H1 (cell line): ENCODE measurements at regions not wholly inside any gene's neighbourhood (a gene's known extent, or its start where the extent isn't known, plus 50 kb on each side); places are given as distances from the start of the nearest gene placed in this dataset.

Source experiments
- CTCF ChIA-PET: fragments of 300-600 bp; sonication (Branson Sonifier 250); formaldehyde crosslinking; loops from one replicate; lab custom pipeline; 2021; ENCODE audit not compliant: partially characterized antibody; lab: Charles Lee
- POLR2A ChIA-PET: fragments of 300-600 bp; sonication (Branson Sonifier 250); formaldehyde crosslinking; loops from one replicate; lab custom pipeline; 2021; ENCODE audit warnings: inconsistent platforms; ENCODE audit not compliant: partially characterized antibody; lab: Charles Lee
- DNase-seq, 2 experiments: peaks; one replicate each; pipeline versions ENCODE4 v3.0.0 to v3.0.0-alpha.2; 2010 to 2022; ENCODE audit warnings: low spot score in 2 of 2, low read depth in 1 of 2, mixed read lengths in 1 of 2
- FAIRE-seq: peaks from 2 replicates; lab custom pipeline; 2011; peaks lifted over from hg19 to GRCh38; lab: Jason Lieb, UNC
- H2AFZ ChIP-seq: 2 replicates; pipeline ENCODE4 v1.8.1; 2012; ENCODE audit warnings: low read length, inconsistent platforms
- H2AK5ac ChIP-seq: 2 replicates; pipeline ENCODE4 v1.6.1; 2013; ENCODE audit warnings: low read depth, low read length
- H2BK120ac ChIP-seq: replicated peaks from 2 replicates; pipeline ENCODE3; 2013; ENCODE audit warnings: low read depth, low read length, inconsistent platforms
- H2BK12ac ChIP-seq: 2 replicates; pipeline ENCODE4 v1.6.1; 2013; ENCODE audit warnings: low read depth, low read length
- H2BK15ac ChIP-seq: 2 replicates; pipeline ENCODE4 v1.6.1; 2013; ENCODE audit warnings: low read length
- H2BK20ac ChIP-seq: 2 replicates; pipeline ENCODE4 v1.6.1; 2013; ENCODE audit warnings: low read length
- H2BK5ac ChIP-seq: 2 replicates; pipeline ENCODE4 v1.6.1; 2013; ENCODE audit warnings: low read depth, low read length
- H3K14ac ChIP-seq: 2 replicates; pipeline ENCODE4 v1.6.1; 2013; ENCODE audit warnings: inconsistent platforms; ENCODE audit not compliant: insufficient read length
- H3K18ac ChIP-seq: 2 replicates; pipeline ENCODE4 v1.6.1; 2013; ENCODE audit warnings: low read length; ENCODE audit errors: extremely low read depth
- H3K23ac ChIP-seq: 2 replicates; pipeline ENCODE4 v1.6.1; 2013; ENCODE audit warnings: inconsistent platforms; ENCODE audit not compliant: insufficient read length
- H3K23me2 ChIP-seq: 2 replicates; pipeline ENCODE4 v1.6.1; 2013; ENCODE audit warnings: low read depth, low read length
- H3K27ac ChIP-seq: 2 replicates; pipeline ENCODE4 v1.6.1; 2011; ENCODE audit warnings: low read depth, low read length, inconsistent platforms
- H3K27me3 ChIP-seq, 4 experiments: replicated peaks in 1 of 4; 1 replicate in 1 of 4; 2 replicates in 3 of 4; pipeline versions ENCODE4 v1.6.1 to v1.8.1; 2011 to 2013; ENCODE audit warnings: low read length in 3 of 4, mild to moderate bottlenecking in 3 of 4, inconsistent platforms in 2 of 4, mixed read lengths in 2 of 4, moderate library complexity in 1 of 4; ENCODE audit not compliant: control insufficient read depth in 3 of 4, insufficient read depth in 3 of 4; ENCODE audit errors: extremely low read depth in 1 of 4
- H3K36me3 ChIP-seq, 4 experiments: 2 replicates each; pipeline versions ENCODE4 v1.6.1 to v1.8.1; 2011 to 2013; ENCODE audit warnings: mild to moderate bottlenecking in 4 of 4, low read length in 3 of 4, moderate library complexity in 2 of 4, control low read depth in 1 of 4, inconsistent platforms in 1 of 4; ENCODE audit not compliant: insufficient read depth in 4 of 4, control insufficient read depth in 2 of 4
- H3K4ac ChIP-seq: replicated peaks from 2 replicates; pipeline ENCODE3; 2013; ENCODE audit warnings: low read length, low read depth, mixed read lengths, inconsistent platforms; ENCODE audit not compliant: insufficient read length
- H3K4me1 ChIP-seq, 4 experiments: replicated peaks in 1 of 4; 1 replicate in 1 of 4; 2 replicates in 3 of 4; pipeline versions ENCODE4 v1.6.1 to v1.8.1; 2011 to 2013; ENCODE audit warnings: low read length in 3 of 4, inconsistent platforms in 2 of 4, mixed read lengths in 1 of 4; ENCODE audit not compliant: insufficient read depth in 4 of 4, control insufficient read depth in 3 of 4
- H3K4me2 ChIP-seq, 2 experiments: 2 replicates each; pipeline versions ENCODE4 v1.6.1 to v1.8.1; 2011 to 2013; ENCODE audit warnings: low read depth in 2 of 2, low read length in 2 of 2, control low read depth in 1 of 2, inconsistent platforms in 1 of 2, mild to moderate bottlenecking in 1 of 2; ENCODE audit not compliant: insufficient read depth in 1 of 2
- H3K4me3 ChIP-seq, 4 experiments: fragments of 200-600, 300-600 bp in 1 of 4; sonication (generic), shearing (Covaris generic), sonication (Bioruptor Twin) in 1 of 4; 2 replicates each; pipeline versions ENCODE4 v1.5.1 to v1.8.1; 2011 to 2016; ENCODE audit warnings: low read length in 4 of 4, low read depth in 3 of 4, control low read depth in 2 of 4, inconsistent platforms in 2 of 4, mild to moderate bottlenecking in 2 of 4, mixed read lengths in 1 of 4, moderate library complexity in 1 of 4; ENCODE audit not compliant: insufficient read depth in 2 of 4; ENCODE audit errors: extremely low read depth in 1 of 4
- H3K56ac ChIP-seq: replicated peaks from 2 replicates; pipeline ENCODE3; 2013; ENCODE audit warnings: low read depth, mild to moderate bottlenecking, mixed read lengths, low read length, inconsistent platforms; ENCODE audit not compliant: insufficient read length
- H3K79me1 ChIP-seq: 2 replicates; pipeline ENCODE4 v1.6.1; 2013; ENCODE audit warnings: low read depth, low read length, control low read depth
- H3K79me2 ChIP-seq, 2 experiments: 2 replicates each; pipeline versions ENCODE4 v1.6.1 to v1.8.1; 2012 to 2013; ENCODE audit warnings: low read length in 2 of 2, mild to moderate bottlenecking in 2 of 2, inconsistent platforms in 1 of 2; ENCODE audit not compliant: insufficient read depth in 2 of 2, control insufficient read depth in 1 of 2
- H3K9ac ChIP-seq, 4 experiments: replicated peaks in 1 of 4; 1 replicate in 1 of 4; 2 replicates in 3 of 4; pipeline versions ENCODE4 v1.6.1 to v1.8.1; 2011 to 2013; ENCODE audit warnings: low read depth in 3 of 4, low read length in 3 of 4, control low read depth in 2 of 4, mild to moderate bottlenecking in 2 of 4, moderate library complexity in 2 of 4, inconsistent platforms in 1 of 4; ENCODE audit errors: extremely low read depth in 1 of 4
- H3K9me3 ChIP-seq, 2 experiments: 2 replicates each; pipeline versions ENCODE4 v1.6.1 to v1.8.1; 2012 to 2013; ENCODE audit warnings: mild to moderate bottlenecking in 2 of 2, moderate library complexity in 2 of 2, control low read depth in 1 of 2, inconsistent platforms in 1 of 2, low read depth in 1 of 2, low read length in 1 of 2, mixed read lengths in 1 of 2; ENCODE audit not compliant: insufficient read depth in 2 of 2
- H4K20me1 ChIP-seq, 2 experiments: replicated peaks in 1 of 2; 2 replicates each; pipeline versions ENCODE3 to v1.8.1; 2011 to 2013; ENCODE audit warnings: inconsistent platforms in 2 of 2, low read length in 2 of 2, mild to moderate bottlenecking in 1 of 2; ENCODE audit not compliant: insufficient read depth in 2 of 2, control insufficient read depth in 1 of 2
- H4K5ac ChIP-seq: 2 replicates; pipeline ENCODE4 v1.6.1; 2013; ENCODE audit warnings: low read length, low read depth, mixed read lengths, inconsistent platforms; ENCODE audit not compliant: insufficient read length
- H4K8ac ChIP-seq: 2 replicates; pipeline ENCODE4 v1.8.0; 2013; ENCODE audit warnings: mild to moderate bottlenecking, moderate library complexity, low read length, inconsistent platforms; ENCODE audit not compliant: insufficient read depth; ENCODE audit errors: extremely low read depth
- H4K91ac ChIP-seq: replicated peaks from 2 replicates; pipeline ENCODE3; 2013; ENCODE audit warnings: low read length, mixed read lengths, inconsistent platforms; ENCODE audit not compliant: insufficient read length
- BCL11A ChIP-seq, 2 experiments: IDR thresholded peaks; one replicate each; pipeline ENCODE4 v1.6.1; 2011; ENCODE audit warnings: low read depth in 2 of 2, low read length in 2 of 2, mild to moderate bottlenecking in 2 of 2
- CTCF ChIP-seq, 3 experiments: IDR thresholded peaks; 1 replicate in 2 of 3; 2 replicates in 1 of 3; pipeline versions ENCODE4 v1.5.1 to v1.6.1; 2011; ENCODE audit warnings: low read length in 3 of 3, mild to moderate bottlenecking in 3 of 3, inconsistent platforms in 2 of 3, low read depth in 1 of 3, moderate library complexity in 1 of 3; ENCODE audit not compliant: insufficient read depth in 1 of 3; ENCODE audit errors: control extremely low read depth in 1 of 3
- GABPA ChIP-seq: IDR thresholded peaks from 2 replicates; pipeline ENCODE4 v1.6.1; 2011; ENCODE audit warnings: mild to moderate bottlenecking, low read length, moderate library complexity, borderline replicate concordance; ENCODE audit not compliant: insufficient read depth
- PHF8 ChIP-seq: fragments of 200-600 bp; sonication (generic); conservative IDR thresholded peaks from 2 replicates; pipeline ENCODE4 v1.7.1; 2012; ENCODE audit warnings: low read depth, mild to moderate bottlenecking, inconsistent platforms, low read length, moderate library complexity
- RNF2 ChIP-seq: fragments of 200-900, 300-1000 bp; sonication (generic); IDR thresholded peaks from 2 replicates; pipeline ENCODE4 v1.7.1; 2016; ENCODE audit warnings: borderline replicate concordance, low read depth, mild to moderate bottlenecking, antibody characterized with exemption, low read length; ENCODE audit not compliant: poor library complexity, severe bottlenecking; ENCODE audit errors: missing control alignments
- SRF ChIP-seq: IDR thresholded peaks from 2 replicates; pipeline ENCODE4 v1.6.1; 2011; ENCODE audit warnings: mild to moderate bottlenecking, low read depth, low read length, moderate library complexity
- WGBS, 2 experiments: shearing (Covaris generic) in 1 of 2; methylation state at CpG; one replicate each; pipeline versions ENCODE4 v1.1.6 to v1.1.7; 2013 to 2015; ENCODE audit warnings: low lambda C conversion rate in 2 of 2, mixed read lengths in 2 of 2, inconsistent platforms in 1 of 2, low coverage in 1 of 2, missing lambda C conversion rate in 1 of 2; ENCODE audit not compliant: insufficient replicate concordance in 2 of 2, insufficient coverage in 1 of 2, insufficient read length in 1 of 2; ENCODE audit errors: extremely low coverage in 1 of 2, missing lambda C conversion rate in 1 of 2; 5-methylcytosine and 5-hydroxymethylcytosine counted together

GRCh38 chrX:42577936-42578470, 200.0 kb downstream of the PPP1R2C start:
- no peak overlapping the region for H4K8ac ChIP-seq
- ChIA-PET CTCF (no interaction called here), POLR2A (no interaction called here)
- H2BK5ac ChIP-seq = no peak overlapping the region
- H3K27me3 ChIP-seq = no peaks in the 10 kb centered on the region
- H3K9me3 ChIP-seq = no peaks in the 10 kb centered on the region
- no peak overlapping the region for H3K56ac ChIP-seq
- no peak overlapping the region for H3K18ac ChIP-seq
- H3K4me1 ChIP-seq = no peaks in the 10 kb centered on the region
- H3K23ac ChIP-seq = no peak overlapping the region
- no peak for DNase-seq
- no peak overlapping the region for H2AFZ ChIP-seq
- H2BK120ac ChIP-seq = no peak overlapping the region
- no peak overlapping the region for H3K4ac ChIP-seq
- no peak overlapping the region for H4K5ac ChIP-seq
- no peak overlapping the region for H3K27ac ChIP-seq
- 94% methylated on average over 3 of the region's 3 CpGs; no CpG with 5 or more reads in 1 of the 2 experiments for WGBS, 2 experiments
- H4K20me1 ChIP-seq = no peaks in the 10 kb centered on the region
- FAIRE-seq = no peak
- no peak overlapping the region for H4K91ac ChIP-seq
- H3K9ac ChIP-seq = no peak overlapping the region
- H3K4me2 ChIP-seq = no peak overlapping the region
- no peaks in the 10 kb centered on the region for H3K79me2 ChIP-seq
- H3K14ac ChIP-seq = no peak overlapping the region
- no peak overlapping the region for H2AK5ac ChIP-seq
- no peak overlapping the region for H3K4me3 ChIP-seq
- no peaks in the 10 kb centered on the region for H3K79me1 ChIP-seq
- H3K23me2 ChIP-seq = no peaks in the 10 kb centered on the region
- H2BK15ac ChIP-seq = no peak overlapping the region
- no peak overlapping the region for H2BK20ac ChIP-seq
- no peaks in the 10 kb centered on the region for H3K36me3 ChIP-seq
- no peak overlapping the region for H2BK12ac ChIP-seq
- no peak for TF ChIP-seq CTCF (IDR thresholded peaks at IDR 0.05; ENCODE audit: control extremely low read depth in 1 of 3, insufficient read depth in 1 of 3, low read depth in 1 of 3, low read length in 3 of 3)
- no peak for TF ChIP-seq PHF8
- no peak for TF ChIP-seq SRF
- no peak for TF ChIP-seq BCL11A (IDR thresholded peaks at IDR 0.05; ENCODE audit: low read depth in 2 of 2, low read length in 2 of 2)
- no peak for TF ChIP-seq RNF2
- TF ChIP-seq GABPA = no peak
